ENCODE measurements at regions not wholly inside any gene's neighbourhood (a gene's known extent, or its start where the extent isn't known, plus 50 kb on each side); places are given as distances from the start of the nearest gene placed in this dataset.

- DNase-seq (ENCODE audit: low read depth, low spot score), result no peak
Observed at GRCh38 chr5:67695369-67695768, 498.8 kb upstream of the CD180 start.

- DNase-seq (ENCODE audit: low read depth, low spot score), result no peak
Observed at GRCh38 chr5:67694810-67695191, 498.2 kb upstream of the CD180 start.

- peak; percentile 30 for DNase-seq (ENCODE audit: low read depth, low spot score)
Observed at GRCh38 chr5:67693956-67694809, 497.6 kb upstream of the CD180 start.

GRCh38 chr5:67686746-67687145 lies 490.1 kb upstream of the CD180 start:
- DNase-seq (ENCODE audit: low read depth, low spot score), result no peak

GRCh38 chr5:67681703-67682102 lies 485.1 kb upstream of the CD180 start:
- DNase-seq (ENCODE audit: low read depth, low spot score), result no peak

DNA sequence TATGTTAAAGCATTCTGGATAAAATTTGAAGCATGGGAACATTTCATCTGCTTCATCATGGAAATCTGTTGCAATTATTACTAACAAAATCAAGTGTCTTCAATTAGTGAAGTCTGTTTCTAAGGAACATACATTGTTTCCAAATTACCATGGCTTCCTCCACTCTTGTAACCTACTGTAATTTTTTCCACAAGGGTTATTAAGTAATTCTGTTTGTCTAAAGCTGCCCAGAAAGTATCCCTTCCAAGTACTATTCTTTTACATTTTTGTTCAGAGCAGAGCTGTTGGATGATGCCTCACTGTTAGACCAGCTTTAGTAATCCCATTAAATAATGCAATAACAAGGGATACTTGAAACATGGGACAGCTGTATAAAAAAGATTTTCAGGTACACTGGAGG lies 483.5 kb upstream of the CD180 start:
- DNase-seq (ENCODE audit: low read depth, low spot score), result no peak

DNA sequence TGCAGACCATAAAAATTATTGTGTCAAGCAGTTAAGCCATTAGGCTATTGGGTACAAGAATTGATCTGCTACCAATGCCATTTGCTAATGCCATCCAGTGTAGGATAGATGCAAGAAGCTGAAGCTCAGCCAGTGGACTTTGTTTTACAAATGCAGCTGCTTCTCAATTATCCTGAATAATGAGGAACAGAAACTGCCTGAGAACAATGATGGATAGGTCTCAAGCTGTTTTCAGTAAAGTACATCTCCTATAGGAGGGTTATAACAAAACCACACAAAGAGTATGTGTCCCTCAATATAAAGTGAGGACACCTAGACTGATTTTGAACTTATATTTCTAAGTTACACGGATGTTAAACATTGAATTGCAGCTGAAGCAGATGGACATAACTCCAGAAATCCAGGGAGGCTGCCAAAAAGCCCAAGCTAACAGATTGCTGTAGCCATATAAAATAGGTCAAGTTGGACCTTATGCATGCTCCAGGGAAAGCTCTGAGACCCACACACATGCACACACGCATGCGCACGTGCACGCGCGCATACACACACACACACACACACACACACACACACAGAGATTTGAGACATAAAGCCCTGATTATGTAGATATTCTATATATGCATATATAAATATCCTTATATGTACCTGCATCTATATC lies 482.7 kb upstream of the CD180 start:
- DNase-seq (ENCODE audit: low read depth, low spot score), result no peak

GRCh38 chr5:67678594-67678993 lies 482.0 kb upstream of the CD180 start:
- no peak for DNase-seq (ENCODE audit: low read depth, low spot score)

GRCh38 chr5:67677422-67677970 lies 480.9 kb upstream of the CD180 start:
- no peak for DNase-seq (ENCODE audit: low read depth, low spot score)

- no peak for DNase-seq (ENCODE audit: low read depth, low spot score)
Observed at GRCh38 chr5:67676863-67677262, 480.3 kb upstream of the CD180 start.

DNA sequence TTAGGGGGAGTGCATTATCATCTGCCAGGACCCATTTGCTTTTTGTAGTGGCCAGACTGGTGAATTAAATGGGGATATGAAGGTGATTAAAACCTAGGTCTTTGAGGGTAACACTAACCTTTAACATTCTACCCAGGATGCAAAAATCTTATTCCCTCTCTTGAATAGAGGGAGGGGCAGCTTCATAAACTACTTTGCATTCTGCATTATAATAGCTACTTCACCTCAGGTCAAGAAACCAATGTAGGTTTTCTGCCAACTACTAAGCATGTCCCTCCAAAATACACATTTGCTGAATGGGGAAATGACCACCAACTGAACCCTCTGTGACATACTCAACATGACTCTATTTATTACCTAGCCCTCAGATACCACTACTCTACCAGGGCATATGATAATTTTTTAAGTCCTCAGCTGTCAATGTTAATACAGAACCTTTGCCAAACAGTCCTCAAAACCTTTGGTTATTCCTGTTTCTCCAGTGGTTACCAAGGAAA lies 477.6 kb upstream of the CD180 start:
- DNase-seq (ENCODE audit: low read depth, low spot score), result peak; percentile 80

- no peak for DNase-seq (ENCODE audit: low read depth, low spot score)
Observed at GRCh38 chr5:67673618-67674017, 477.0 kb upstream of the CD180 start.

GRCh38 chr5:67673180-67673579 lies 476.6 kb upstream of the CD180 start:
- no peak for DNase-seq (ENCODE audit: low read depth, low spot score)

- DNase-seq (ENCODE audit: low read depth, low spot score), result no peak
Observed at GRCh38 chr5:67672636-67673035, 476.0 kb upstream of the CD180 start.

- no peak for DNase-seq (ENCODE audit: low read depth, low spot score)
Observed at GRCh38 chr5:67669916-67670315, 473.3 kb upstream of the CD180 start.

GRCh38 chr5:67660149-67660548 lies 463.6 kb upstream of the CD180 start:
- DNase-seq (ENCODE audit: low read depth, low spot score), result no peak

GRCh38 chr5:67659288-67659687 lies 462.7 kb upstream of the CD180 start:
- DNase-seq (ENCODE audit: low read depth, low spot score), result no peak

DNA sequence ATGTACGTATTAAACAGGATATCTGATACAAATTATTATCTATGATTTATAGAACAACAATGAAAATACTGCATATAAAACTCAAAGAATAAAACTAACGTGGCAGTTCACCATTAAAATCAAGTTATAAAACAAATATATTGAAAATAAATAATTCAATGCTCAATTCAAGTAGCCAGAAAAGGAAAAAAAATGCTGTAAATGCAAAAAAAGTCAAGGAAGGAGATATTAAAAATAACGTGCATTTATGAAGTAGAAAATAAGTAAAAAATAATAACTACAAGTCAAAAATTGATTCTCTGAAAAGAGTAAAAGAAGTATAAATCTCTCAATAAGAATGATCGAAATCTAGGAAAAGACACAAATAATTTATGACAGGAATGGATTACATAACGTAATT lies 460.5 kb upstream of the CD180 start:
- no peak for DNase-seq (ENCODE audit: low read depth, low spot score)

- DNase-seq (ENCODE audit: low read depth, low spot score), result no peak
Observed at GRCh38 chr5:67652201-67652600, 455.6 kb upstream of the CD180 start.

DNA sequence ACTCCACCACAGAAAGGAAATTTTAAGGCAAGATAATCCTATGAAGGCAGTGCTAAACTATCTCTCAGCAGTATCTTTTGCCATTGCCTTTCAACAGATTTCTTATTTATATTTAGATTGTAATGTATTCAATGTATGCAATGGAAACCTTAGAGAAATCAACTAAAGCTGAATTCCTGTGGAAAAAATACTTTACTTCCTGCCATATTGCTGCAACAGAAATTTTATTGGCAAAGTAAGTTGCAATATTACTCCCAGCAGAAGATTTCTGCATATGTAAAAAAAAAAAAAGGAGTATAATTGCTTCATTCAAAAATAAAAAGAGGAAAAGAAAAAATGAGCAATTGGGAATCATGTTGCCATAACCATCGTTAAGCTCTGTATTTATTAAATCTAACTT lies 454.6 kb upstream of the CD180 start:
- DNase-seq (ENCODE audit: low read depth, low spot score), result no peak

DNA sequence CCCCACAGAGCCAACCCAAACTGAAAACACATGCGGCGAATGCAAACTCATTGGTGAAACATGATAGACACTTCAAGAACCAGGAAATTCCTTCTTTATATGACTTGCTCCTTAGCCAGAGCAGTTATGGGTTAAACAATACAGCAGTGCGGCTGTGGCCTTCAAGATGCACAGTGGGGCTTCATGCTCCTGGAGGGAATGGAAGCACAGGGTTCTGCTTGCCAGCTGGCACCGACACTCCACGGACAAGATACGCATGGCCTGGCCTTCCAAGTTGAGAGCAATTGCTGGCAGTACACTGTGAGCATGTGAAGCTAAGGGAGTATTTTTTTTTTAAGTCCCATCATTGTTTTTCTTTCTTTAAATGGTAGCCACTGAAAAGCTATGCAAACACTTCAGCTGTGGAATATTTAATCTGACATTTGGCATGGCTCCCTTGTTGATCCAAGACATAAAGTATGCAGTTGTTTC lies 451.6 kb upstream of the CD180 start:
- peak; percentile 85 for DNase-seq (ENCODE audit: low read depth, low spot score)

DNA sequence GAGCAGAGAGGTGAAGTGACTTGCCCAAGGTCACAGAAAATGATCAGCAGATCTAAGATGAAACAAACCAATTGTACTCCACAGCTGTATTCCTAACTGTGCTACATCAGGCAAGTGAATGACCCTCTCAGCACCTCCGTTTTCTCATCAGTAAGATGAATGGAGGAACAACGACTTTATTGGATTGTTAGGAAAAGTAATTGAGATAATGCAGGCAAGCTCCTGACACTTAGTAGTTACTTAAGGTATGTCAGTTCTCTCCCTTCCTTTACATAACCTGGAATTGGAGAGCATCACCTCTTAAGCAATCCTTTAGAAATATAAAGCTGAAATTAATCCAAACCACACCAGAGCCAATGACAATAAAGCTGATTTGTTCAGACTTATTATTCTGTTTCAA lies 451.2 kb upstream of the CD180 start:
- DNase-seq (ENCODE audit: low read depth, low spot score), result no peak
